ENCODE measurements at regions not wholly inside any gene's neighbourhood (a gene's known extent, or its start where the extent isn't known, plus 50 kb on each side); places are given as distances from the start of the nearest gene placed in this dataset.

GRCh38 chr14:38761033-38761432, 342.0 kb downstream of the SEC23A start:
- no peak for DNase-seq

- DNase-seq = no peak
Measured at GRCh38 chr14:38758661-38759060, 344.4 kb downstream of the SEC23A start.

- no peak for DNase-seq
Measured at GRCh38 chr14:38755036-38755435, 348.0 kb downstream of the SEC23A start.

GRCh38 chr14:38752750-38753149, 350.3 kb downstream of the SEC23A start:
- DNase-seq = no peak

GRCh38 chr14:38752341-38752740, 350.7 kb downstream of the SEC23A start:
- DNase-seq = no peak

GRCh38 chr14:38751459-38751858, 351.6 kb downstream of the SEC23A start:
- no peak for DNase-seq

- no peak for DNase-seq
Measured at GRCh38 chr14:38749936-38750335, 353.1 kb downstream of the SEC23A start.

- no peak for DNase-seq
Measured at GRCh38 chr14:38745861-38746260, 357.2 kb downstream of the SEC23A start.

GRCh38 chr14:38743966-38744584, 359.0 kb downstream of the SEC23A start:
- no peak for DNase-seq

GRCh38 chr14:38737686-38738407, 365.2 kb downstream of the SEC23A start:
- DNase-seq = no peak

- no peak for DNase-seq
Measured at GRCh38 chr14:38735005-38735404, 368.0 kb downstream of the SEC23A start.

- peak; percentile 55 for DNase-seq
Measured at GRCh38 chr14:38731962-38732361, 371.1 kb downstream of the SEC23A start.

- no peak for DNase-seq
Measured at GRCh38 chr14:38730420-38730819, 372.6 kb downstream of the SEC23A start.

GRCh38 chr14:38727731-38728130, 375.3 kb downstream of the SEC23A start:
- no peak for DNase-seq

- no peak for DNase-seq
Measured at GRCh38 chr14:38724621-38725020, 378.4 kb downstream of the SEC23A start.

- DNase-seq = no peak
Measured at GRCh38 chr14:38723959-38724358, 379.1 kb downstream of the SEC23A start.

- no peak for DNase-seq
Measured at GRCh38 chr14:38723277-38723676, 379.8 kb downstream of the SEC23A start.

GRCh38 chr14:38721822-38722431, 381.1 kb downstream of the SEC23A start:
- DNase-seq = peak; percentile 33

GRCh38 chr14:38718519-38718918, 384.5 kb downstream of the SEC23A start:
- DNase-seq = no peak

- peak; percentile 98 for DNase-seq
Measured at GRCh38 chr14:38716926-38717325, 386.1 kb downstream of the SEC23A start.

GRCh38 chr14:38710881-38711280, 392.2 kb downstream of the SEC23A start:
- DNase-seq = no peak

GRCh38 chr14:38710196-38710595, 392.8 kb downstream of the SEC23A start:
- no peak for DNase-seq

GRCh38 chr14:38705220-38705619, 397.8 kb downstream of the SEC23A start:
- no peak for DNase-seq

GRCh38 chr14:38704220-38704619, 398.8 kb downstream of the SEC23A start:
- no peak for DNase-seq

All from NCI-H446 treated with DMSO at 0.1 percent for 48 hours (cell line).